ENCODE measurements at regions not wholly inside any gene's neighbourhood (a gene's known extent, or its start where the extent isn't known, plus 50 kb on each side); places are given as distances from the start of the nearest gene placed in this dataset.
"Not testable (repeated sequence)": the region's sequence is repeated elsewhere in the genome, so short reads cannot be mapped to it uniquely, and the experiment has no call there.

GRCh38 chr2:186934420-186934819, 85.5 kb upstream of the ZSWIM2 start:
- no peak for ATAC-seq (ENCODE audit: low read depth)
- no peaks in the 10 kb centered on the region for H3K4me1 ChIP-seq (ENCODE audit: insufficient read depth, poor library complexity, severe bottlenecking)
- no peak overlapping the region for H3K27ac ChIP-seq (ENCODE audit: poor library complexity, severe bottlenecking)

DNA sequence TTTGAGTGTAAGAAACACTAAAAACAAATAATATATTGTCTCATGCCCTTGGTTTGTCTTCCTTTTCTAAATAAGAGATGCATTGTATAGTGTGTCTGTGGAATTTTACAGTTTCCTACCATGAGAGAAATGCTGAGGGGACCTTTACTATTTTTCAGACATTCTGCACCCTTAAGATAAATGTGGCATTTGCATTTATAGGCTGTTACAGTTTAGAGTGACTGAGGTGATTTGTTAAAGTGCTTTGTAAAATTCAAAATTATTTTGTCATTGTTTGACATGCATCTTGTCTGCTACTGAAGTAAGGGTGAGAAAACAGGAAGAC, 78.9 kb upstream of the ZSWIM2 start:
- DNase-seq (ENCODE audit: low spot score) = no peak
- H3K4me1 ChIP-seq (ENCODE audit: insufficient read depth, poor library complexity, severe bottlenecking) = no peaks in the 10 kb centered on the region
- H3K36me3 ChIP-seq (ENCODE audit: low read depth) = no peaks in the 10 kb centered on the region
- no peak overlapping the region for H3K27ac ChIP-seq (ENCODE audit: poor library complexity, severe bottlenecking)
- H3K27me3 ChIP-seq (ENCODE audit: insufficient read depth, poor library complexity, severe bottlenecking) = no peaks in the 10 kb centered on the region
- no peak for ATAC-seq (ENCODE audit: low read depth)
- TF ChIP-seq CTCF (IDR thresholded peaks at IDR 0.05; ENCODE audit: poor library complexity, severe bottlenecking) = no peak
- H3K4me3 ChIP-seq (ENCODE audit: severe bottlenecking) = no peak overlapping the region
- H3K9me3 ChIP-seq (ENCODE audit: severe bottlenecking) = no peaks in the 10 kb centered on the region

More at GRCh38 chr2:186934420-186934819, 85.5 kb upstream of the ZSWIM2 start:
- DNase-seq (ENCODE audit: low spot score) = no peak
- H3K27me3 ChIP-seq (ENCODE audit: insufficient read depth, poor library complexity, severe bottlenecking) = no peaks in the 10 kb centered on the region
- no peak overlapping the region for H3K4me3 ChIP-seq (ENCODE audit: severe bottlenecking)
- no peaks in the 10 kb centered on the region for H3K36me3 ChIP-seq (ENCODE audit: low read depth)
- no peaks in the 10 kb centered on the region for H3K9me3 ChIP-seq (ENCODE audit: severe bottlenecking)
- TF ChIP-seq CTCF (IDR thresholded peaks at IDR 0.05; ENCODE audit: poor library complexity, severe bottlenecking) = no peak

DNA sequence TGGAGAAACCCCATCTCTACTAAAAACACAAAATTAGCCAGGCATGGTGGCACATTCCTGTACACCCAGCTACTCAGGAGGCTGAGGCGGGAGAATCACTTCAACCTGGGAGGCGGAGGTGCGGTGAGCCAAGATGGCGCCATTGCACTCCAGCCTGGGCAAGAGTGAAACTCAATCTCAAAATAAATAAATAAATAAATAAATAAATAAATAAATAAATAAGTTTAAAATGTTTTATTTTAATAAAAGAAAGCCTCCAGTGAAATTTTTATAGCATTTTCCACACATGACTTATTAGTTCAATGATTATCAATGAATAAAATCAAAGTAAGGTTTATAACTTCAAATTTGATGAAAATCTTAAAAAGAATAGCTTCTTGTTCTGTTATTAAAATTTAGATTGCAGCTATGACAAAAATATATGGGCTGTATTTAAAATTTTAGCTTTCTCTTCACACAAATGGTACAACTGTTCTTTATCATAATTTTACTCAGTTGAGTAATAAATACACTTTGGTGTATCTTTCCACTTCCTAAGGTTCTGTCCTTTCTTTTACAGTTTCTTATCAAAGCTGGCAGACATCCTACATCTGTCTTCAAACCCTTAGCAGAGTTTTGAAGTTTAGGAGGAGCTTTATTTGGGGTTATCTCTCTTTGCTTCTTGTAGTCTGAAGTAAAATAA, 78.4 kb upstream of the ZSWIM2 start:
- Histone ChIP-seq H3K4me1 (ENCODE audit: insufficient read depth, poor library complexity, severe bottlenecking) (no peaks in the 10 kb centered on the region), H3K4me3 (ENCODE audit: severe bottlenecking) (no peak overlapping the region), H3K36me3 (ENCODE audit: low read depth) (no peaks in the 10 kb centered on the region), H3K27me3 (ENCODE audit: insufficient read depth, poor library complexity, severe bottlenecking) (no peaks in the 10 kb centered on the region), H3K27ac (ENCODE audit: poor library complexity, severe bottlenecking) (no peak overlapping the region), H3K9me3 (ENCODE audit: severe bottlenecking) (no peaks in the 10 kb centered on the region)
- no peak for DNase-seq (ENCODE audit: low spot score)
- ATAC-seq (ENCODE audit: low read depth) = no peak
- no peak for TF ChIP-seq CTCF (IDR thresholded peaks at IDR 0.05; ENCODE audit: poor library complexity, severe bottlenecking)

GRCh38 chr2:186925514-186925913, 76.5 kb upstream of the ZSWIM2 start:
- Histone ChIP-seq H3K9me3 (ENCODE audit: severe bottlenecking) (no peaks in the 10 kb centered on the region), H3K4me3 (ENCODE audit: severe bottlenecking) (no peak overlapping the region), H3K4me1 (ENCODE audit: insufficient read depth, poor library complexity, severe bottlenecking) (no peaks in the 10 kb centered on the region), H3K36me3 (ENCODE audit: low read depth) (no peaks in the 10 kb centered on the region), H3K27ac (ENCODE audit: poor library complexity, severe bottlenecking) (no peak overlapping the region), H3K27me3 (ENCODE audit: insufficient read depth, poor library complexity, severe bottlenecking) (no peaks in the 10 kb centered on the region)
- no peak for TF ChIP-seq CTCF (IDR thresholded peaks at IDR 0.05; ENCODE audit: poor library complexity, severe bottlenecking)
- ATAC-seq (ENCODE audit: low read depth) = no peak
- no peak for DNase-seq (ENCODE audit: low spot score)

DNA sequence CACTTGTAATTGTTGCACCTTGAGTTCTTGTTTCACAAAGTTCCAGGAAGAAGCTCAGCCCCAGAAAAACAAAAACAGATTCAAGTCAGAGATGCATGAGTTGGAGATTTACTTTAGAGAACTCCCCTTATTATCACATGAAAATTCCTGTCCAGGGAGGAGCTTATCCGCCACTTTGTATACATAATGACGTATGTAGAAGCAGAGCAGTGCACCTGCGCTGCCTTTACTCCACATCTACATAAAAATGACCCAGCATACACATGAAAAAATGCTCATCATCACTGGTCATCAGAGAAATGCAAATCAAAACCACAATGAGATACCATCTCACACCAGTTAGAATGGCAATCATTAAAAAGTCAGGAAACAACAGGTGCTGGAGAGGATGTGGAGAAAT, 73.3 kb upstream of the ZSWIM2 start:
- not testable (repeated sequence) for H3K36me3 ChIP-seq (ENCODE audit: low read depth); H3K27me3 ChIP-seq (ENCODE audit: insufficient read depth, poor library complexity, severe bottlenecking); H3K4me1 ChIP-seq (ENCODE audit: insufficient read depth, poor library complexity, severe bottlenecking); DNase-seq (ENCODE audit: low spot score); H3K4me3 ChIP-seq (ENCODE audit: severe bottlenecking); H3K27ac ChIP-seq (ENCODE audit: poor library complexity, severe bottlenecking); H3K9me3 ChIP-seq (ENCODE audit: severe bottlenecking); ATAC-seq (ENCODE audit: low read depth)
